NCI-H526 treated with DMSO at 0.1 percent for 48 hours (cell line): ENCODE measurements at regions not wholly inside any gene's neighbourhood (a gene's known extent, or its start where the extent isn't known, plus 50 kb on each side); places are given as distances from the start of the nearest gene placed in this dataset.
A peak's percentile ranks its signal among the peaks of the same experiment; 100 is the strongest.

Experiments used
- DNase-seq: peaks from one replicate; lab custom pipeline; 2025; lab: John Stamatoyannopoulos, UW

GRCh38 chr14:94995551-94995950 is 161.8 kb downstream of the DICER1 start:
- DNase-seq: no peak

- DNase-seq: peak; percentile 6
Observed at GRCh38 chr14:94994245-94994644, 163.1 kb downstream of the DICER1 start.

GRCh38 chr14:94992046-94992445 is 165.3 kb downstream of the DICER1 start:
- no peak for DNase-seq

GRCh38 chr14:94989946-94990345 is 167.4 kb downstream of the DICER1 start:
- no peak for DNase-seq

GRCh38 chr14:94989417-94989816 is 167.9 kb downstream of the DICER1 start:
- no peak for DNase-seq

- DNase-seq: no peak
Observed at GRCh38 chr14:94987409-94987808, 169.9 kb downstream of the DICER1 start.

GRCh38 chr14:94979891-94980290 is 177.4 kb downstream of the DICER1 start:
- no peak for DNase-seq

- DNase-seq: no peak
Observed at GRCh38 chr14:94977016-94977415, 180.3 kb downstream of the DICER1 start.

- no peak for DNase-seq
Observed at GRCh38 chr14:94975366-94975765, 182.0 kb downstream of the DICER1 start.

- DNase-seq: no peak
Observed at GRCh38 chr14:94974893-94975292, 182.4 kb downstream of the DICER1 start.

- no peak for DNase-seq
Observed at GRCh38 chr14:94974422-94974821, 182.9 kb downstream of the DICER1 start.

- no peak for DNase-seq
Observed at GRCh38 chr14:94971750-94972149, 185.6 kb downstream of the DICER1 start.

GRCh38 chr14:94970941-94971730 is 186.2 kb downstream of the DICER1 start:
- no peak for DNase-seq

- DNase-seq: no peak
Observed at GRCh38 chr14:94969766-94970165, 187.6 kb downstream of the DICER1 start.

- DNase-seq: no peak
Observed at GRCh38 chr14:94966868-94967267, 190.5 kb downstream of the DICER1 start.

- no peak for DNase-seq
Observed at GRCh38 chr14:94966344-94966743, 191.0 kb downstream of the DICER1 start.

- no peak for DNase-seq
Observed at GRCh38 chr14:94965551-94966313, 191.6 kb downstream of the DICER1 start.

GRCh38 chr14:94964931-94965330 is 192.4 kb downstream of the DICER1 start:
- no peak for DNase-seq

- no peak for DNase-seq
Observed at GRCh38 chr14:94964181-94964580, 193.1 kb downstream of the DICER1 start.

GRCh38 chr14:94963051-94963450 is 193.1 kb upstream of the GSC start:
- no peak for DNase-seq

- no peak for DNase-seq
Observed at GRCh38 chr14:94962166-94962575, 192.3 kb upstream of the GSC start.

GRCh38 chr14:94961386-94962165 is 191.7 kb upstream of the GSC start:
- DNase-seq: no peak
